ENCODE measurements at regions not wholly inside any gene's neighbourhood (a gene's known extent, or its start where the extent isn't known, plus 50 kb on each side); places are given as distances from the start of the nearest gene placed in this dataset.

- DNase-seq (ENCODE audit: low read depth), result no peak
- H3K4me3 ChIP-seq (ENCODE audit: low read length), result no peak overlapping the region
- TF ChIP-seq CTCF (conservative IDR thresholded peaks at IDR 0.05; ENCODE audit: low read depth, low read length), result no peak
Observed at GRCh38 chrX:34880656-34881055, 61.9 kb upstream of the FAM47B start.

- DNase-seq (ENCODE audit: low read depth), result no peak
- no peak for TF ChIP-seq CTCF (conservative IDR thresholded peaks at IDR 0.05; ENCODE audit: low read depth, low read length)
- no peak overlapping the region for H3K4me3 ChIP-seq (ENCODE audit: low read length)
Observed at GRCh38 chrX:34881671-34882070, 60.9 kb upstream of the FAM47B start.

GRCh38 chrX:34884817-34885216 is 57.8 kb upstream of the FAM47B start:
- TF ChIP-seq CTCF (conservative IDR thresholded peaks at IDR 0.05; ENCODE audit: low read depth, low read length), result no peak
- DNase-seq (ENCODE audit: low read depth), result peak; percentile 23

GRCh38 chrX:34886011-34886410 is 56.6 kb upstream of the FAM47B start:
- H3K4me3 ChIP-seq (ENCODE audit: low read length), result no peak overlapping the region
- no peak for DNase-seq (ENCODE audit: low read depth)
- TF ChIP-seq CTCF (conservative IDR thresholded peaks at IDR 0.05; ENCODE audit: low read depth, low read length), result no peak

More at GRCh38 chrX:34884817-34885216, 57.8 kb upstream of the FAM47B start:
- H3K4me3 ChIP-seq (ENCODE audit: low read length), result no peak overlapping the region

GRCh38 chrX:34891391-34891790 is 51.2 kb upstream of the FAM47B start:
- TF ChIP-seq CTCF (conservative IDR thresholded peaks at IDR 0.05; ENCODE audit: low read depth, low read length), result no peak
- DNase-seq (ENCODE audit: low read depth), result no peak
- H3K4me3 ChIP-seq (ENCODE audit: low read length), result no peak overlapping the region

Data from retinal pigment epithelial cell (primary cell).